ENCODE measurements at regions not wholly inside any gene's neighbourhood (a gene's known extent, or its start where the extent isn't known, plus 50 kb on each side); places are given as distances from the start of the nearest gene placed in this dataset.
"Not testable (repeated sequence)": the region's sequence is repeated elsewhere in the genome, so short reads cannot be mapped to it uniquely, and the experiment has no call there.

DNA sequence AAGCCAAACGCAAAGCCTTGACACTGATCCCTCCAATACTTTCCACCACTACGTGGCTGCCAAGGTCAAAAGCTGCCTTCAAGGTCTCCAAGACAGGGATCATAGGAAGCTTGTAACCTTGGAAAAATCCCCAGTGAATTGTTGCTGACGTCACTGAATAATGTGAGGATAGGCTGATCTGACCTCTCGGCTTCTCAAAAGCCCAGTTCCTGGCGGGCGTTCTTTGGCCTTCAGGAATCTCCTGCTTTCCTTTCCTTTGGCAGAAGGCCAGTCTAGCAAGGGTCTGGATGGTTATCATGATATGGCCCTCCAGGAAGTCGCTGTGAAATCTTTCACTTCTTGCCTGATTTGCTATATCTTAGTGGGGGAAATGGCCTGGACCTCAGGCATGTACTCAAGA is 61.4 kb upstream of the TNFAIP3 start:
- DNase-seq (ENCODE audit: low read depth) = no peak
- TF ChIP-seq, protein P1, sequence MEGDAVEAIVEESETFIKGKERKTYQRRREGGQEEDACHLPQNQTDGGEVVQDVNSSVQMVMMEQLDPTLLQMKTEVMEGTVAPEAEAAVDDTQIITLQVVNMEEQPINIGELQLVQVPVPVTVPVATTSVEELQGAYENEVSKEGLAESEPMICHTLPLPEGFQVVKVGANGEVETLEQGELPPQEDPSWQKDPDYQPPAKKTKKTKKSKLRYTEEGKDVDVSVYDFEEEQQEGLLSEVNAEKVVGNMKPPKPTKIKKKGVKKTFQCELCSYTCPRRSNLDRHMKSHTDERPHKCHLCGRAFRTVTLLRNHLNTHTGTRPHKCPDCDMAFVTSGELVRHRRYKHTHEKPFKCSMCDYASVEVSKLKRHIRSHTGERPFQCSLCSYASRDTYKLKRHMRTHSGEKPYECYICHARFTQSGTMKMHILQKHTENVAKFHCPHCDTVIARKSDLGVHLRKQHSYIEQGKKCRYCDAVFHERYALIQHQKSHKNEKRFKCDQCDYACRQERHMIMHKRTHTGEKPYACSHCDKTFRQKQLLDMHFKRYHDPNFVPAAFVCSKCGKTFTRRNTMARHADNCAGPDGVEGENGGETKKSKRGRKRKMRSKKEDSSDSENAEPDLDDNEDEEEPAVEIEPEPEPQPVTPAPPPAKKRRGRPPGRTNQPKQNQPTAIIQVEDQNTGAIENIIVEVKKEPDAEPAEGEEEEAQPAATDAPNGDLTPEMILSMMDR (conservative IDR thresholded peaks at IDR 0.05; ENCODE audit: control insufficient read depth, insufficient read depth, low read depth, low read length) = no peak

DNA sequence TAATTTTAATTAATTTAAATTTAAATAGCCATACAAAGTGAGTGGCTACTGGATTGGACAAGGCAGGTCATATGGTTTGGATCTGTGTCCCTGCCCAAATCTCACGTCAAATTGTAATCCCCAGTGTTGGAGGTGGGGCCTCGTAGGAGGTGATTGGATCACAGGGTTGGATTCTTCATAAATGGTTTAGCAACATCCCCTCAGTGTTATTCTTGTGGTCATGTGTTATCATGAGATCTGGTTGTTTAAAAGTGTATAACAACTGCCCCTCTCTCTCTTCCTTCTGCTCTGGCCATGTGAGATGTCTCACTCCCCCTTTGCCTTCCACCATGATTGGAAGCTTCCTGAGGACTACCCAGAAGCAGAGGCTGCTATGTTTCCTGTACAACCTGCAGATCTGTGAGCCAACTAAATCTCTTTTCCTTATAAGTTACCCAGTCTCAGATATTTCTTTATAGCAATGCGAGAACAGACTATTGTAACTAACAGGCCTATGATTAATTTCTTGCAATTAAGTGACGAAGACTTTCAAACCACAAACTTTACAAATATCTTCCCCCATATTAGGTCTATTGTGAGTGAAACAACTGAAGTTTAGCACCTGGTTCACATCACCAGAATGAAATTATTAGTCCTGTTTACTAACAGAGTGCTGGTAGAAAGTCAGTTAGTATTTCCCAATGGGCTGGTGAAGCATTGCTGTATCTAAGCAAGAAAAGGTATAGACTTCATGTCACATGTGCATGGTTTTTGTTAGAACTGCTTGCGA is 60.0 kb upstream of the TNFAIP3 start:
- no peak overlapping the region for H3K4me3 ChIP-seq (ENCODE audit: control insufficient read depth, low read depth, low read length)
- TF ChIP-seq, protein P1 (conservative IDR thresholded peaks at IDR 0.05; ENCODE audit: control insufficient read depth, insufficient read depth, low read depth, low read length) = no peak
- DNase-seq (ENCODE audit: low read depth) = no peak

More for the DNA sequence above, 61.4 kb upstream of the TNFAIP3 start:
- H3K4me3 ChIP-seq (ENCODE audit: control insufficient read depth, low read depth, low read length) = no peak overlapping the region

DNA sequence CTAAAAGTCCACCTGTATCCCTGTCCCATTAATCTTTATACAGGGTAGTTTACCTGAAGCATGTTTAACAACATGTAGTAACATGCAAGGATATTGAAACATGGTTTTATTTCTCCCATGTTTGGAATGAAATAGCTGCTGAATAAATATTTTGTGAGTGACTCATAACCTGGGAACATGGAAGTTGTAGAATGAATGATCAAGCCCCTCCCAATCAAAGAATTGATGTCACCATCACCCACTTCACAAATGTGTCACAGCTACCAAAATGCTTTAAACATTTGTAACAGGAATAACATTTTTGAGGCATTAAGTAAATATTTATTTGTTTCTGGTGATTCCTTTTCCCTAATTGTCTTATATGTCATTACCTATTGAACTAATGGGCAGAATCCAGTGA is 58.9 kb upstream of the TNFAIP3 start:
- no peak overlapping the region for H3K4me3 ChIP-seq (ENCODE audit: control insufficient read depth, low read depth, low read length)
- TF ChIP-seq, protein P1 (conservative IDR thresholded peaks at IDR 0.05; ENCODE audit: control insufficient read depth, insufficient read depth, low read depth, low read length) = no peak
- peak; percentile 85 for DNase-seq (ENCODE audit: low read depth)

DNA sequence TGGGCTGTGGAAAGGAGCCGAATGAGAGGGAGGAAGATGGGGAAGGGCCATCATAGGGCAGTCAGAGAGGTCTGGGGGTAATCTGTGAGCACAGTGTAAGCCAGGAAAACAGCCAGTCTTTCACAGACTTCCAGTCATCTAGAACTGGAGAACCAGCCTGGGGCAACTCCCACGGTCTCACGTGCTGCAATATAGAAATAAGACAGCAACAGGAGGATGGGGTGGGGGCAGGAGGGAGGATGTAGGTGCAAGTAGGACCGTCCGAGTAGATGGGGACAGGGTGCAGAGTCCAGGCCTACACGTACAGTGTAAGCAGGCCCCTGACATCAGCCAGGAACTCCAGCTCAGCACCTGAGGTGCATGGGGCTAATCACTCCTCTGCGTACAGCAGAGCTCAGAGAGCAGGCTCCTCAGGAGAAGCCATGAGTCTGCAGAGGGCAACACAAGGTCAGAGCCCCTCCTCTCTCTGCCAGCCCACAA is 58.2 kb upstream of the TNFAIP3 start:
- no peak for DNase-seq (ENCODE audit: low read depth)
- TF ChIP-seq, protein P1 (conservative IDR thresholded peaks at IDR 0.05; ENCODE audit: control insufficient read depth, insufficient read depth, low read depth, low read length) = no peak

DNA sequence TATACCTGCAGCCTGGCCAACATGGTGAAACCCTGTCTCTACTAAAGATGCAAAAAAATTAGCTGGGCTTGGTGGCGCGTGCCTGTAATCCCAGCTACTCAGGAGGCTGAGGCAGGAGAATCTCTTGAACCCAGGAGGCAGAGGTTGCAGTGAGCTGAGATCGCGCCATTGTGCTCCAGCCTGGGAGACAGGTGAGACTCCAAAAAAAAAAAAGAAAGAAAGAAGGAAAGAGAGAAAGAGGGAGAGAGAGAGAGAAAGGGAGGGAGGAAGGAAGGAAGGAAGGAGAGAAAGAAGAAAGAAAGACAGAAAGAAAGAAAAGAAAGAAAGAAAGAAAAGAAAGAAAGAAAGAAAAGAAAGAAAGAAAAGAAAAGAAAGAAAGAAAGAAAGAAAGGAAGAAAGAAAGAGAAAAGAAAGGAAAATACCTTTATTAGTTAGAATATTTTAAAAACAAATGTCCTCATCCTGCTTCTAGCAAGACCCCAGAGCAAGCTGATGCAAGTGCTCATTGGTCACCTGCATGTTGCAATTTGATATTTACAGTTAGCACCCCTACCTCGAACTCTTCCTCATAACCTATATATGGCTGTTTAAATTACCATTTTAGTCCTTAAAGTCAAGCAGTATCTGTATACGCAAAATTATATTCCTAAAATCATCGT is 57.0 kb upstream of the TNFAIP3 start:
- not testable (repeated sequence) for DNase-seq (ENCODE audit: low read depth)

More for the DNA sequence above, 58.2 kb upstream of the TNFAIP3 start:
- H3K4me3 ChIP-seq (ENCODE audit: control insufficient read depth, low read depth, low read length) = no peak overlapping the region

DNA sequence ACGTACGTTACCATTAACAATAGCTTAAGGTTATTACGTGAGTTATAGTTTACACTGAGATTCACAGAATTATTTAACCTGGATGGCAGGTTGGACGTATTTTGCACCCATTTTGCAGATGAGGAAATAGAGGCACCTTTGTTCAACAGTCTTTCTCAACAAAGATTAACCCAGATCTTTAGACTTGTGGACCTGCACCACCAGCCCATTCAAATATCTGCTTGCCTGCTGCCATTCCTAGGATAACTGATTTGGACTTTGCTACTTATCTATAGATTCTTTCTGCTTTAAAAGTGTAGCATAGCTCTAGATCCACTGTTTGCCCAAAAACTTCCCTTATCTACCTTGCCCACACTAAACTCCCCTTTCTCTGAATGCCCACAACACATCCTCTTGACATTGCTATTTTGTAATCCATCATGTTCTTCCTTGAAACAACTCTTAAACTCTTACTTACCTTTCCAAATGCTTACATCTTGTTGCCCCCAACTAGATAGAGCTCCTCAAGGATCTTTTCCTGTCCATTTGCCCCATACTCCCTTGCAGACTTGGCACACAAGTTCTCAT is 56.4 kb upstream of the TNFAIP3 start:
- TF ChIP-seq, protein P1 (conservative IDR thresholded peaks at IDR 0.05; ENCODE audit: control insufficient read depth, insufficient read depth, low read depth, low read length) = no peak
- no peak overlapping the region for H3K4me3 ChIP-seq (ENCODE audit: control insufficient read depth, low read depth, low read length)
- DNase-seq (ENCODE audit: low read depth) = no peak

More for the DNA sequence above, 57.0 kb upstream of the TNFAIP3 start:
- H3K4me3 ChIP-seq (ENCODE audit: control insufficient read depth, low read depth, low read length) = not testable (repeated sequence)

Data from fibroblast of mammary gland (primary cell).